ENCODE measurements at regions not wholly inside any gene's neighbourhood (a gene's known extent, or its start where the extent isn't known, plus 50 kb on each side); places are given as distances from the start of the nearest gene placed in this dataset.

- TF ChIP-seq, protein P1, sequence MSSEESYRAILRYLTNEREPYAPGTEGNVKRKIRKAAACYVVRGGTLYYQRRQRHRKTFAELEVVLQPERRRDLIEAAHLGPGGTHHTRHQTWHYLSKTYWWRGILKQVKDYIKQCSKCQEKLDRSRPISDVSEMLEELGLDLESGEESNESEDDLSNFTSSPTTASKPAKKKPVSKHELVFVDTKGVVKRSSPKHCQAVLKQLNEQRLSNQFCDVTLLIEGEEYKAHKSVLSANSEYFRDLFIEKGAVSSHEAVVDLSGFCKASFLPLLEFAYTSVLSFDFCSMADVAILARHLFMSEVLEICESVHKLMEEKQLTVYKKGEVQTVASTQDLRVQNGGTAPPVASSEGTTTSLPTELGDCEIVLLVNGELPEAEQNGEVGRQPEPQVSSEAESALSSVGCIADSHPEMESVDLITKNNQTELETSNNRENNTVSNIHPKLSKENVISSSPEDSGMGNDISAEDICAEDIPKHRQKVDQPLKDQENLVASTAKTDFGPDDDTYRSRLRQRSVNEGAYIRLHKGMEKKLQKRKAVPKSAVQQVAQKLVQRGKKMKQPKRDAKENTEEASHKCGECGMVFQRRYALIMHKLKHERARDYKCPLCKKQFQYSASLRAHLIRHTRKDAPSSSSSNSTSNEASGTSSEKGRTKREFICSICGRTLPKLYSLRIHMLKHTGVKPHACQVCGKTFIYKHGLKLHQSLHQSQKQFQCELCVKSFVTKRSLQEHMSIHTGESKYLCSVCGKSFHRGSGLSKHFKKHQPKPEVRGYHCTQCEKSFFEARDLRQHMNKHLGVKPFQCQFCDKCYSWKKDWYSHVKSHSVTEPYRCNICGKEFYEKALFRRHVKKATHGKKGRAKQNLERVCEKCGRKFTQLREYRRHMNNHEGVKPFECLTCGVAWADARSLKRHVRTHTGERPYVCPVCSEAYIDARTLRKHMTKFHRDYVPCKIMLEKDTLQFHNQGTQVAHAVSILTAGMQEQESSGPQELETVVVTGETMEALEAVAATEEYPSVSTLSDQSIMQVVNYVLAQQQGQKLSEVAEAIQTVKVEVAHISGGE (tag by site-specific recombination; conservative IDR thresholded peaks at IDR 0.05; ENCODE audit: low read depth), result no peak
- TF ChIP-seq HOXC10 (CRISPR knock-in tag; IDR thresholded peaks at IDR 0.05), result no peak
Observed at GRCh38 chr12:59250766-59251165, 330.5 kb upstream of the LRIG3 start (continued).

DNA sequence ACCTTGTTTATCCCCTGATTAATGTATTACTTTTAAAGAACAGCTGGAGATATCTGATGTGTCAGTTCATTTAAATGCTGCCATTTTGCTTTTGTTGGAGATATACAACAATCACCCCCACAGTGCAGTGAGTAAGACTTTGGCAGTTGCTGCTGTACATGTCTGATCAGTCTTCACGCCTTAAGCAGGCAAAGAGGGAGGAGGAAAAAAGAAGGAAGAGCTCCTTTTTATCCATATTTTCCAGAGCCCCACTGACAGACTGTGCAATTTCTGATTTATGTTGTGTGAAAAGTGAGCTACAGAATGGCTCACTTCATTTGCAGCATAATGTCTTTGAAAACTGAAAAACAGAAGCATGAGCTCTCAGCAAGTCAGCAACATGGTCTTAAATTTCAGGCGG, 319.7 kb upstream of the LRIG3 start:
- Histone ChIP-seq H3K27ac (ENCODE audit: extremely low read depth, low read depth, low read length) (no peak overlapping the region), H3K36me3 (ENCODE audit: control insufficient read depth in 2 of 2, insufficient read depth in 1 of 2, low read length in 2 of 2) (no peaks in the 10 kb centered on the region), H3K4me1 (ENCODE audit: control insufficient read depth, insufficient read depth, low read length) (no peaks in the 10 kb centered on the region), H3K9me3 (ENCODE audit: control insufficient read depth, insufficient read depth, low read depth, low read length) (no peaks in the 10 kb centered on the region), H3K4me3 (ENCODE audit: low read depth, low read length) (no peak overlapping the region)
- ChIA-PET POLR2A (no interaction called here), CTCF (interaction anchor here (0.6 kb wide), 1 partner anchor 1054 kb away, joined by 3 read pairs; no protein-coding TSS in a partner anchor)
- TF ChIP-seq ZNF394 (tag by site-specific recombination; IDR thresholded peaks at IDR 0.05; ENCODE audit: borderline replicate concordance) (no peak), ZNF24 (tag by site-specific recombination; IDR thresholded peaks at IDR 0.05) (no peak)

GRCh38 chr12:59234391-59234790, 314.1 kb upstream of the LRIG3 start:
- H3K4me3 ChIP-seq (ENCODE audit: low read depth, low read length), result no peak overlapping the region
- H3K36me3 ChIP-seq (ENCODE audit: control insufficient read depth in 2 of 2, insufficient read depth in 1 of 2, low read length in 2 of 2), result no peaks in the 10 kb centered on the region
- no peaks in the 10 kb centered on the region; the same call in 1 of the 2 replicates for H3K9me3 ChIP-seq (ENCODE audit: control insufficient read depth, insufficient read depth, low read depth, low read length)
- ChIA-PET CTCF (no interaction called here), POLR2A (no interaction called here)
- TF ChIP-seq ZNF311 (tag by site-specific recombination; IDR thresholded peaks at IDR 0.05; ENCODE audit: borderline replicate concordance) (no peak), ELK4 (IDR thresholded peaks at IDR 0.05; ENCODE audit: borderline replicate concordance, low read depth, low read length) (no peak), ZFP69B (tag by site-specific recombination; IDR thresholded peaks at IDR 0.05) (no peak), ZNF677 (tag by site-specific recombination; IDR thresholded peaks at IDR 0.05) (no peak), ZNF670 (tag by site-specific recombination; IDR thresholded peaks at IDR 0.05; ENCODE audit: low read depth) (no peak), IKZF3 (tag by site-specific recombination; IDR thresholded peaks at IDR 0.05) (no peak), ZNF155 (tag by site-specific recombination; IDR thresholded peaks at IDR 0.05) (no peak), ZNF555 (tag by site-specific recombination; conservative IDR thresholded peaks at IDR 0.05) (no peak), REST (tag by site-specific recombination; IDR thresholded peaks at IDR 0.05) (no peak)
- TF ChIP-seq, protein P2, sequence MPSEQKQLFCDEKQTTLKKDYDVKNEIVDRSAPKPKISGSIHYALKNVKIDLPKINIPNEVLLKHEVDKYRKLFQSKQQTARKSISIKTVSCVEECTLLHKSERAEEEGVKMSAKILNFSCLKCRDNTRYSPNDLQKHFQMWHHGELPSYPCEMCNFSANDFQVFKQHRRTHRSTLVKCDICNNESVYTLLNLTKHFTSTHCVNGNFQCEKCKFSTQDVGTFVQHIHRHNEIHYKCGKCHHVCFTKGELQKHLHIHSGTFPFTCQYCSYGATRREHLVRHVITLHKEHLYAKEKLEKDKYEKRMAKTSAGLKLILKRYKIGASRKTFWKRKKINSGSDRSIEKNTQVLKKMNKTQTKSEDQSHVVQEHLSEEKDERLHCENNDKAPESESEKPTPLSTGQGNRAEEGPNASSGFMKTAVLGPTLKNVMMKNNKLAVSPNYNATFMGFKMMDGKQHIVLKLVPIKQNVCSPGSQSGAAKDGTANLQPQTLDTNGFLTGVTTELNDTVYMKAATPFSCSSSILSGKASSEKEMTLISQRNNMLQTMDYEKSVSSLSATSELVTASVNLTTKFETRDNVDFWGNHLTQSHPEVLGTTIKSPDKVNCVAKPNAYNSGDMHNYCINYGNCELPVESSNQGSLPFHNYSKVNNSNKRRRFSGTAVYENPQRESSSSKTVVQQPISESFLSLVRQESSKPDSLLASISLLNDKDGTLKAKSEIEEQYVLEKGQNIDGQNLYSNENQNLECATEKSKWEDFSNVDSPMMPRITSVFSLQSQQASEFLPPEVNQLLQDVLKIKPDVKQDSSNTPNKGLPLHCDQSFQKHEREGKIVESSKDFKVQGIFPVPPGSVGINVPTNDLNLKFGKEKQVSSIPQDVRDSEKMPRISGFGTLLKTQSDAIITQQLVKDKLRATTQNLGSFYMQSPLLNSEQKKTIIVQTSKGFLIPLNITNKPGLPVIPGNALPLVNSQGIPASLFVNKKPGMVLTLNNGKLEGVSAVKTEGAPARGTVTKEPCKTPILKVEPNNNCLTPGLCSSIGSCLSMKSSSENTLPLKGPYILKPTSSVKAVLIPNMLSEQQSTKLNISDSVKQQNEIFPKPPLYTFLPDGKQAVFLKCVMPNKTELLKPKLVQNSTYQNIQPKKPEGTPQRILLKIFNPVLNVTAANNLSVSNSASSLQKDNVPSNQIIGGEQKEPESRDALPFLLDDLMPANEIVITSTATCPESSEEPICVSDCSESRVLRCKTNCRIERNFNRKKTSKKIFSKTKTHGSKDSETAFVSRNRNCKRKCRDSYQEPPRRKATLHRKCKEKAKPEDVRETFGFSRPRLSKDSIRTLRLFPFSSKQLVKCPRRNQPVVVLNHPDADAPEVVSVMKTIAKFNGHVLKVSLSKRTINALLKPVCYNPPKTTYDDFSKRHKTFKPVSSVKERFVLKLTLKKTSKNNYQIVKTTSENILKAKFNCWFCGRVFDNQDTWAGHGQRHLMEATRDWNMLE (tag by site-specific recombination; conservative IDR thresholded peaks at IDR 0.05; ENCODE audit: low read depth), result no peak
- no peak overlapping the region for H3K27ac ChIP-seq (ENCODE audit: extremely low read depth, low read depth, low read length)
- H3K4me1 ChIP-seq (ENCODE audit: control insufficient read depth, insufficient read depth, low read length), result no peaks in the 10 kb centered on the region
